CD4-positive, alpha-beta T cell treated with Interleukin-17A for 4 hours (primary cell): ENCODE measurements at regions not wholly inside any gene's neighbourhood (a gene's known extent, or its start where the extent isn't known, plus 50 kb on each side); places are given as distances from the start of the nearest gene placed in this dataset.

Source experiments
- DNase-seq: peaks from one replicate; pipeline ENCODE4 v3.0.0-alpha.2; 2020; ENCODE audit warnings: mixed read lengths

- DNase-seq, result no peak
Measured at GRCh38 chr3:170780471-170780870, 89.5 kb downstream of the RPL22L1 start.

GRCh38 chr3:170778240-170779217 is 91.5 kb downstream of the RPL22L1 start:
- no peak for DNase-seq

GRCh38 chr3:170777564-170777926 is 92.5 kb downstream of the RPL22L1 start:
- DNase-seq, result no peak

GRCh38 chr3:170776887-170777563 is 93.0 kb downstream of the RPL22L1 start:
- DNase-seq, result no peak

- DNase-seq, result no peak
Measured at GRCh38 chr3:170773682-170774425, 96.1 kb downstream of the RPL22L1 start.

GRCh38 chr3:170772175-170772574 is 97.8 kb downstream of the RPL22L1 start:
- DNase-seq, result no peak

- no peak for DNase-seq
Measured at GRCh38 chr3:170768334-170768801, 101.6 kb downstream of the RPL22L1 start.

GRCh38 chr3:170767576-170767941 is 102.4 kb downstream of the RPL22L1 start:
- DNase-seq, result no peak

- DNase-seq, result no peak
Measured at GRCh38 chr3:170766823-170767575, 103.0 kb downstream of the RPL22L1 start.

- DNase-seq, result no peak
Measured at GRCh38 chr3:170766253-170766652, 103.7 kb downstream of the RPL22L1 start.

- no peak for DNase-seq
Measured at GRCh38 chr3:170765419-170766078, 104.4 kb downstream of the RPL22L1 start.

GRCh38 chr3:170764017-170764416 is 106.0 kb downstream of the RPL22L1 start:
- no peak for DNase-seq

GRCh38 chr3:170762064-170762463 is 107.9 kb downstream of the RPL22L1 start:
- no peak for DNase-seq

GRCh38 chr3:170761103-170761502 is 108.9 kb downstream of the RPL22L1 start:
- no peak for DNase-seq

GRCh38 chr3:170760174-170760526 is 109.8 kb downstream of the RPL22L1 start:
- DNase-seq, result no peak

GRCh38 chr3:170759511-170760173 is 110.4 kb downstream of the RPL22L1 start:
- no peak for DNase-seq

- DNase-seq, result no peak
Measured at GRCh38 chr3:170757038-170757437, 113.0 kb downstream of the RPL22L1 start.

- DNase-seq, result no peak
Measured at GRCh38 chr3:170754311-170754693, 115.7 kb downstream of the RPL22L1 start.

- DNase-seq, result no peak
Measured at GRCh38 chr3:170753421-170754310, 116.3 kb downstream of the RPL22L1 start.

GRCh38 chr3:170752571-170753155 is 117.3 kb downstream of the RPL22L1 start:
- DNase-seq, result no peak
